CD4-positive, alpha-beta T cell treated with Interleukin-4 for 1 hour (primary cell): ENCODE measurements at regions not wholly inside any gene's neighbourhood (a gene's known extent, or its start where the extent isn't known, plus 50 kb on each side); places are given as distances from the start of the nearest gene placed in this dataset.
"Not testable (repeated sequence)": the region's sequence is repeated elsewhere in the genome, so short reads cannot be mapped to it uniquely, and the experiment has no call there.

Experiments used
- DNase-seq, 2 donors: peaks; one replicate each; pipeline ENCODE4 v3.0.0-alpha.2; 2020 to 2022

DNA sequence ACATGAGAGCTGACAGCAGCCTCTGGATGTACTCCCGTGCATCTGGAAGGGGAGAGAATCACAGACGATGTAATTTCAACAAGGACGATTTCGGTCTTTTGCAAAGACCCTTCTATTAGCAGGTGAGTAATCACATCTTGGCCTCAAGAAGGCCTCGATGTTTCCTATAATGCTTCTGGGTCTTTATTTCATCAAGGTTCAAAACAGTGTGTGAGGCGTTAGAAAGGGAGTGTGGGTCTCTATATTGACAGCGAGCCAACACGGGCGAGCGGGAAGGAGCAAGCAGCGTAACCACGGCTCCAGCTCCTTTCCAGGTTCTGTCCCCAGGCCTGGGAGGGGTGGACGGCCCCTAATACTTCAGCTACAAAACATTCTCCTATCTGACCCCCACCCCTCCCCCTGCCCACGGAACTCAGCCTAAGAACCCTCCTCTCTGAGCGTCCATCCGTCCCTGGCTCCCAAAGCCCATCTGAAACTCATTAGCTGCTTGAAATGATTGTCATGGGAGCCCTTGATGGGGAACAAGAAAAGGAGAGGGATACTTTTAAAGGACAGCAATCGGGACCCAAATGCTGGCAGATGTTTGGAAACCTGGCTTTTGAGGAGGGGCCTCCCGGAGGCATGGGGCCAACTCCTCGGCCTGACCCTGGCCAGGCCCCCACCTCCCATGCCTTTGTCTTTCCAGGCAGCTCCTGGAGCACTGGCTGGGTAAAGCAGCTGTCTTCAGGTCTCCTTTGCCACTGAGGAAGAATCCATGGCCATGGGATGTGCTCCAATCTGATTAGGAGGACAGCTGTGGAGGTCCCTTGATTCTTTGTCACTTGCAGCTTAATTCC is 250.8 kb downstream of the FOXD2 start:
- DNase-seq, result no peak

DNA sequence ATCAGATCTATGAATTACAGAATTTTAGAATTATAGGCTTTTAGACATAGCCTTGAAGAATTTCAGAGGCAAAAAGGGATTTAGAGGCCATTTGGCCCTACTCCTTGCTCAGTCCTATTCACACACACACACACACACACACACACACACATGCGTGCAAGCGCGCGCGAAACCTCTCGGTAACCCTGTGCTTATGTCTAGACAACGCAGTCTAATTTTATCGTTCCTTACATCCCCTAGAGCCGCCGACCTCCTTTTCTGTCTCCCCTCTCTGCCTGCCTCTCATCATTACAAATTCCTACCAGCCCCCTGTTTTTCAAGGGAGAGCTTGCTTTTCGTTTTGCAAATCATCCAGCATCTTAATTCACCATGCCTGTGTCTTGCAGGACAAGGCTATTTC is 252.1 kb downstream of the FOXD2 start:
- DNase-seq, result no peak

- no peak for DNase-seq
These were observed 252.8 kb downstream of the FOXD2 start for GRCh38 chr1:47690341-47691250.

GRCh38 chr1:47691293-47691692 is 253.4 kb downstream of the FOXD2 start:
- not testable (repeated sequence) for DNase-seq

DNA sequence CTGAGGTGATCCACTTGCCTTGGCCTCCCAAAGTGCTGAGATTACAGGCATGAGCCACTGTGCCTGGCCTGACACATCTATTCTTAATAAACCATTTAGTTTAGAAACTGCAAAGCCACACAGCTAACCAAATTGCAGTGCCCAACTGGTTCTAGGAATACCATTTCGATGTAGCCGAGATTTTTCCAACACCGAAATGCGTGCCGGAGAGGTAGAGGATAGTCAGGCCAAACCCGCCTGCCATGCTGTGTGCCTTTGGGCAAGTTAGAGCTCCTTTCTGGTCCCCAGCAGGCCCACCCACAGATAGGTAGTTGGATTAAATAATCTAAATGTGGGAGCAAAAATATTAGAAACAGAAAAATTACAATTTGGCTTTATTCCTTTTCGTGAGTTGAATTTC is 254.4 kb downstream of the FOXD2 start:
- DNase-seq, result no peak

DNA sequence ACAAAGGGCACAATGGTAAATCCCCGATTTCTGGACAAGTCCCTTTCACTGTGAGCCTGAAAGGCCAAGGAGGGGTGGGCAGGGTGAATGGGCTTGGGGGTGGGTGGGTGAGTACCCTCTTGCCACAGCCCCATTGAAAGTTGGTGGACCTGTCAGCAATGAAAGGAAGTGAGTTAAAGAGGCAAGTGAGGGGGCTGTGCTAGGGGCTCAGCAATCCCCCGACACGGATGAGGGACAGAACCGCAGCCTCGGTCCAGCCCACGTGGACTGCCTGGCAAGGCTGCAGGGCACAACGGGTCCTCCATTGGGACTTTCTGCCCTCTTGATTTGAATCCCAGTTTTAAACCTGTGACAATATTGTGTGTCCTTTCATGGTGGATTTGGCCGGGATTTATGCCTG is 255.3 kb downstream of the FOXD2 start:
- DNase-seq, result no peak

DNA sequence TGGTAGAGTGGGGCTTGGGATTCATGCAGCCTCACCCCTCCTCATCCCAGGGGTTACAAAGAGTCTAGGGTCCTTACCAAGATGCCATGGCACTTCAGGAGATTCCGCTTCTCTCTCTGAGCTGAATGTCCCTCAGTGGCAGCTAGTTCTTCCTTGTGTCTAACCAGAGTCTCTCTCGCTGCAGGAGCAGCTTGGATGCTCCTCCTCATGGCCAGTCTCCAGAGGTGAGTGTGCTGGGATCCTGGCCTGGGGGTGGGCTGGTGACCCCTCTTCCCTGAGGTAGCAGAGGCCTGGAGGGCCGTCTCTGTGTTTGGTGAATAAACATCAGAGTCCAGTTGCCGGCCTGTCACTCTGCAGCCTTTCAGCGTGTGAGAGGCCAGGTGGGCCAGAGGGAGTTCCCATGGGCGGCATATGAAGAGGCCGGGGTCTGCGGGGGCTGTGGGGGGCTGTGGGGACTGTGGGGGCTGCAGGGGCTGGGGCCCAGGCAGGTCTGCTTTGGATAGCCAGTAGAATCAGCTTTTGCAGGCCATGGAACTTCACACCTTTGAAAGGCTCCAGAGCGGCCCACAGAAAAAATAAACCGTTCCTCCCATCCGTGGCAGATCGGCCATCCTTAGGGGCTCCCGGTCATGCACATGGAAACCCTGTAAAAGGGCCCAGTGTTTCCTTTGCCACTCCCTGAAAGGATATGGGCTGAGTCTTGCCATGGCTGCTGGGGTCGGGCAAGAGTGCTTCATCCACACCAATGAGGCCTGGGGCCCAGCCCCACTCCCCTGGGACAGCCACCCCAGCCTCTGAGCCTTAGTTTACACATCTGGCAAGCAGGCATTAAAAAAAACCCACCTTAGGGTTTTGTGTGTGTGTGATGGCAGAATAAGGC is 256.4 kb downstream of the FOXD2 start:
- no peak for DNase-seq

GRCh38 chr1:47696404-47696736 is 258.5 kb downstream of the FOXD2 start:
- no peak for DNase-seq

DNA sequence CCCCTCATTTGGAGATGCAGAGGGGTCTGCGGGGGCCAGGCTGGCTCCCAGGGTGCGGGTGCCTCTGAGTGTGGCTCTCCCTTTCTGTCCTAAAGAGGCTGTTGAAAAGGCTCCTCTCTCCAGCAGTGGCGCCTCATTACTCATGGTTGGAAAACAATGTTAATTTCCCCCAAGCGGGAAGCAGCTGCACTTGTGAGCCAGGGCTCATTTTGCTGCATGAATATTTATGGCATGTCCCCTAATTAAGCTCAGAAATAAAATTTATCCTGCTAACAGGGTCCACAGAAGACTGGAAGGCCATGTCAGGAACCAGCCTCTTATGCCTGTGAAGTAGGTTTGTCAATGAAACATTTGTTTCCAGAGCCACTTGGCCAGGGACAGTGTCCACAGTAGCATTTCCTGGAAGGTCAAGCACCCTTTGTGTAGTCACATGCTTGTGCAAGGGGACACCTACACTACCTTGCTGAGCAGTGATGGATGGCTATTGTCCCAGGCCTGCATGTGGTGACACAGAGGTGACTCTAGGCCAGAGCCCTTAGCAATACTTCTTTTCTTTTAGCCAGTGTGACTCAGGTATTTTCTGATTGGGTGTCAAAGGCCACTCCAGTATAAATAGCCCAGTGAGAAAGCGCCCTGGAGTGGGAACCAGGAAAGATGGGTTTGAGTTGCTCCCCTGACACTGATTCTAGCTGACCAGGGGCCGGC is 259.0 kb downstream of the FOXD2 start:
- no peak for DNase-seq

- no peak for DNase-seq
These were observed 259.9 kb downstream of the FOXD2 start for GRCh38 chr1:47697616-47698335.

DNA sequence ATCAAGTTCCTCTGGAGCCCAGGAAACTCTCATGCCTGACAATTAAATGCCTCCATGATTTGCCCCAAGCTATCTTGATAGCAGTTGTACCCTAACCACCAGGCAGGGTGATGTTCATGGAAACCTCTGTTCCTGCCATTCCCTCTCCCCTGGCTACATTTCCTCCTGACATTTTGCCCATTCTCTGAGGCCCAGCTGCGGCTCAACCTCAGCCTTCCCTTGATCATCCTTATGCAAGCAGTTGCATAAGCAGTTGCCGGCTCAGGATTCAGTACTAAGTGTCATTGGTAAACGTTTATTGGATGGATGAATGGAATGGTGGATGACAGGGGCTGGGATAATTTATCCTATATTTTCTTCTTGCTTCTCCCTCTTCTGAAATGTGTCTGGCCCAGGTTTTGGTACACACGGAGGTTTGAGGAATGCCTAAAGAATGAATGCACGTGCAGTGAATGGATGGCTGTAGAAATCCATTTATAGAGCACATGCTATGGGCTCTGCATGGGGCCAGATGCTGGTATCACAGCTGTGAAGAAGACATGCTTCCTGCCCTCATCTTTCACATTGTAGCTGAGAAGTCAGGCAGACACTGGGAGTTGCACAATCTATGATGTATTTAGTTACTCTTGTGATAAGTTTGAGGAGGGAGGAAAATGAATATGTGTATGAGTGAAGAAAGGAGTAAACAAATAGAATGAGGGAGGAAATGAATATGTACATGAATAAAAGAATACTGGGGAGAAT is 261.8 kb downstream of the FOXD2 start:
- DNase-seq, result no peak

DNA sequence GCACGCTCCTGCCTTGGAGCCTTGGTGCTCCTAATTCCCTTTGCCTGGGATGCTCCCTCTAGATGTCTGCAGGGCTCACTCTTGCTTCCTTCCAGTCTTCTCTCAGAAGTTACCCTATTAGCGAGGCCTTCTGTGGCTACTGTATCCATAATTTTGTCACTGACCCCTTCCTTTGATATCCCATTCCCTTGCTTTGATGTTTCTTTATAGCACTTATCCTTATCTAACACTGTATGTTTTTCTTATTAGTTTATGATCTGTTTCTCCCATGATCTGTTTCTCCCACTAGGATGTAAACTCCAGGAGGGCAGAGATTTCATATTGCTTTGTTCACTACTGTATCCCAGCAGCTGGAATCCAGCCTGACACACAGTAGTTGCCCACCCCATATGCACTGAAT is 263.4 kb downstream of the FOXD2 start:
- no peak for DNase-seq

GRCh38 chr1:47701741-47702515 is 264.1 kb downstream of the FOXD2 start:
- no peak for DNase-seq

GRCh38 chr1:47703156-47703825 is 265.4 kb downstream of the FOXD2 start:
- no peak for DNase-seq

DNA sequence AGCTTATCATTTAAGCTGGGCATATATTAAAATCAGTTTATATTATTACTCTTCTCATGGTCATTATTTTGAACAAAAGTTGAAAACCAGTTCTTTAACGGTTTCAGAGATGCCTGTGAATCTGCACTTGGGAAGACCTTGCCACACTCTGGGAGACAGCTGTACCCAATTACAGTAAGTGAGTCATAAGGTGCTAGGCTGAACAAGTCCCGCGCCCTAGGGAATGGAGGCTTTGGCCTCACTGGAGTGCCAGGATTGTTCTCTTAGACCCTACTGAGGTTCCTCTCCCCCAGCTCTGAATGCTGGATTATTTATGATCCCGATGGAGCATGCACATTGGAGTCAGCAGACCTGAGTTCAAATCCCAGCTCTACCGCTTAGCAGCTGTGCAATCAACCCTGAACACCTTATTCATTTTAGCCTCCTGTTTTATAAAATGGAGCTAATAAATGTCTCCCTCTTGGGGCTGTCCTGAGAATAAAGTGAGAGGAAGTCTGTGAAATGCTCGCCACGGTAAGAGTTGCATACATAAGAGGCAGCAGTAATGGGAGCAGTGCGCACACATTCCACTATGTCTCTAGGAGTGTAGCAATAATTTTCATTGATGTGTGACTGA is 266.2 kb downstream of the FOXD2 start:
- DNase-seq, result no peak

GRCh38 chr1:47705517-47706130 is 267.8 kb downstream of the FOXD2 start:
- DNase-seq, result no peak

DNA sequence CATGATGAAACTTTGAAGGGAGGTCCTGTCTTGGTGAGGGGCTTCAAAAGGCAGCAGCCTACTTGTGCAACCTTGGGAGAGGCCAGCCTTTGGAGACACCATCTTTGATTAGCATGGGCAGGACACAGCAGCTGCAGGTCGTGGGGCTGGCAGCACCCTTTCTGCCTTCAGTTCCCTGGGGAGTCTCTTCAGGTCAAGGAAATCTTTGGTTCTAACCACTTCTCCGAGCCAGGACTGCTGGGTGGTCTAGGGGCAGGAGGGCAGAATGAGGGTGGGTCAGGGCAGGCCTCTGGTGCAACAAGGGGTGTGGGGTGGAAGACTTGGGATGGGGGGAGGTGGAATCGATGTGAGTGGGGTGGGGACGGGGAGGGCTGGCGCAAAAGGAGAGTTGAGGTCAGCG is 269.7 kb downstream of the FOXD2 start:
- no peak for DNase-seq

GRCh38 chr1:47708019-47708535 is 270.2 kb downstream of the FOXD2 start:
- DNase-seq, result no peak

DNA sequence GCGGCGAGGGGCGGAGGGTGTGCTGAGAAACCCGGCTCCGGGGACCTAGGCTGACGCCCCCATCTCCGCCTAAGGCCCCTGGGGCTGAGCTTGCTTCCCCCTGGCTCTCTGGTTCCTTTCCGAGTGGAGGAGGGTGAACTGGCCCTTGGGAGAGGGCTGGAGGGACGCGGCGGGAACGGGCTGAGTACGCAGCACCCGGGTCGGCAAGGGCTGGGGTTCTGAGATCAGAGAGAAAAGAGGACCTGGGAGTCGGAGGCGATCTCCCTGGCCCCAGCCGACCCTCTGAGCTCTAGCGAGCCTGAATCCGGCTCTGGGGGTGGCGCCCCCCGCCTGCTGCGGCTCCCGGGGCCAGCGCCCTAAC is 270.8 kb downstream of the FOXD2 start:
- DNase-seq, result no peak
